ENCODE measurements at regions not wholly inside any gene's neighbourhood (a gene's known extent, or its start where the extent isn't known, plus 50 kb on each side); places are given as distances from the start of the nearest gene placed in this dataset.

DNA sequence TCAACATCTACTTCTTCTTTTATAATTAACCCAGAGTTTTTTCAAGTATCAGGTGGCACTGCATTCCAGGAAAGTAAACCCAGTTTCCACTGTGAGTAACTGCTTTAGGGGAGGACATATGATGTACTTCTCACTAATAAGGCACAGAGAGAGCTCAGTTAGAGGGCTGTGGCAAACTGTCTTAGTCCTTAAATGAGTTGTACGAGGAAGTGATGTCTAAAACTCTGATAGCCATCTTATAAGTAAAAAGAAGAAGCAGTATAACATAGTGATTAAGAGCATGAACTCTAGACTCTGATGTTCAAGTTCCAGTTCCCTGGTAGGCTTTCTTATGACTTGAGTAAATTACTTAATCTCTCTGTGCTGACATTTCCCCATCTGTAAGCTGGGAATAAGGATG, 58.7 kb upstream of the PTGS2 start:
- TF ChIP-seq, protein P1, sequence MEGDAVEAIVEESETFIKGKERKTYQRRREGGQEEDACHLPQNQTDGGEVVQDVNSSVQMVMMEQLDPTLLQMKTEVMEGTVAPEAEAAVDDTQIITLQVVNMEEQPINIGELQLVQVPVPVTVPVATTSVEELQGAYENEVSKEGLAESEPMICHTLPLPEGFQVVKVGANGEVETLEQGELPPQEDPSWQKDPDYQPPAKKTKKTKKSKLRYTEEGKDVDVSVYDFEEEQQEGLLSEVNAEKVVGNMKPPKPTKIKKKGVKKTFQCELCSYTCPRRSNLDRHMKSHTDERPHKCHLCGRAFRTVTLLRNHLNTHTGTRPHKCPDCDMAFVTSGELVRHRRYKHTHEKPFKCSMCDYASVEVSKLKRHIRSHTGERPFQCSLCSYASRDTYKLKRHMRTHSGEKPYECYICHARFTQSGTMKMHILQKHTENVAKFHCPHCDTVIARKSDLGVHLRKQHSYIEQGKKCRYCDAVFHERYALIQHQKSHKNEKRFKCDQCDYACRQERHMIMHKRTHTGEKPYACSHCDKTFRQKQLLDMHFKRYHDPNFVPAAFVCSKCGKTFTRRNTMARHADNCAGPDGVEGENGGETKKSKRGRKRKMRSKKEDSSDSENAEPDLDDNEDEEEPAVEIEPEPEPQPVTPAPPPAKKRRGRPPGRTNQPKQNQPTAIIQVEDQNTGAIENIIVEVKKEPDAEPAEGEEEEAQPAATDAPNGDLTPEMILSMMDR (IDR thresholded peaks at IDR 0.05; ENCODE audit: low read depth, low read length): no peak
- no peak for TF ChIP-seq POLR2A (IDR thresholded peaks at IDR 0.05; ENCODE audit: extremely low read depth, insufficient read length)
- TF ChIP-seq, protein P2, sequence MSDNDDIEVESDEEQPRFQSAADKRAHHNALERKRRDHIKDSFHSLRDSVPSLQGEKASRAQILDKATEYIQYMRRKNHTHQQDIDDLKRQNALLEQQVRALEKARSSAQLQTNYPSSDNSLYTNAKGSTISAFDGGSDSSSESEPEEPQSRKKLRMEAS (IDR thresholded peaks at IDR 0.05; ENCODE audit: low read depth, low read length): no peak
